Cardiac muscle cell (in vitro differentiated cells and primary cell): ENCODE measurements at regions not wholly inside any gene's neighbourhood (a gene's known extent, or its start where the extent isn't known, plus 50 kb on each side); places are given as distances from the start of the nearest gene placed in this dataset.

Source experiments
- DNase-seq, 2 donors: peaks; one replicate each; pipeline versions ENCODE4 v3.0.0 to v3.0.0-alpha.2; 2010 to 2017; ENCODE audit warnings: low read depth in 1 of 2, low spot score in 1 of 2
- H3K27ac ChIP-seq: fragments of 200-600 bp; sonication (generic); 2 replicates; pipeline ENCODE4 v1.5.1; 2016
- H3K27me3 ChIP-seq: fragments of 200-600 bp; sonication (generic); 2 replicates; pipeline ENCODE4 v1.6.0; 2016; ENCODE audit warnings: control low read depth
- H3K36me3 ChIP-seq: fragments of 200-600 bp; sonication (generic); 2 replicates; pipeline ENCODE4 v1.5.1; 2016; ENCODE audit warnings: control low read depth
- H3K4me1 ChIP-seq: fragments of 200-600 bp; sonication (generic); 2 replicates; pipeline ENCODE4 v1.8.1; 2017; ENCODE audit warnings: low read depth, mild to moderate bottlenecking, mixed run types
- H3K4me3 ChIP-seq: fragments of 200-600 bp; sonication (generic); 2 replicates; pipeline ENCODE4 v1.5.1; 2016; ENCODE audit warnings: mild to moderate bottlenecking
- H3K9me3 ChIP-seq: fragments of 200-600 bp; sonication (generic); 2 replicates; pipeline ENCODE4 v1.5.1; 2017; ENCODE audit warnings: low read depth, mild to moderate bottlenecking, control low read depth
- TF ChIP-seq, protein P1 (sequence below): IDR thresholded peaks from 2 replicates; pipeline ENCODE4 v1.5.1; 2012; ENCODE audit warnings: low read depth, mild to moderate bottlenecking, low read length

- TF ChIP-seq, protein P1, sequence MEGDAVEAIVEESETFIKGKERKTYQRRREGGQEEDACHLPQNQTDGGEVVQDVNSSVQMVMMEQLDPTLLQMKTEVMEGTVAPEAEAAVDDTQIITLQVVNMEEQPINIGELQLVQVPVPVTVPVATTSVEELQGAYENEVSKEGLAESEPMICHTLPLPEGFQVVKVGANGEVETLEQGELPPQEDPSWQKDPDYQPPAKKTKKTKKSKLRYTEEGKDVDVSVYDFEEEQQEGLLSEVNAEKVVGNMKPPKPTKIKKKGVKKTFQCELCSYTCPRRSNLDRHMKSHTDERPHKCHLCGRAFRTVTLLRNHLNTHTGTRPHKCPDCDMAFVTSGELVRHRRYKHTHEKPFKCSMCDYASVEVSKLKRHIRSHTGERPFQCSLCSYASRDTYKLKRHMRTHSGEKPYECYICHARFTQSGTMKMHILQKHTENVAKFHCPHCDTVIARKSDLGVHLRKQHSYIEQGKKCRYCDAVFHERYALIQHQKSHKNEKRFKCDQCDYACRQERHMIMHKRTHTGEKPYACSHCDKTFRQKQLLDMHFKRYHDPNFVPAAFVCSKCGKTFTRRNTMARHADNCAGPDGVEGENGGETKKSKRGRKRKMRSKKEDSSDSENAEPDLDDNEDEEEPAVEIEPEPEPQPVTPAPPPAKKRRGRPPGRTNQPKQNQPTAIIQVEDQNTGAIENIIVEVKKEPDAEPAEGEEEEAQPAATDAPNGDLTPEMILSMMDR = no peak
- Histone ChIP-seq H3K36me3 (no peaks in the 10 kb centered on the region), H3K9me3 (no peaks in the 10 kb centered on the region), H3K27me3 (no peaks in the 10 kb centered on the region), H3K4me1 (no peaks in the 10 kb centered on the region), H3K4me3 (no peak overlapping the region), H3K27ac (no peak overlapping the region)
- DNase-seq = peak in 1 of 2 donors; percentile 14
Observed at GRCh38 chr12:22991250-22991844, 366.4 kb downstream of the ETNK1 start.

- H3K9me3 ChIP-seq = no peaks in the 10 kb centered on the region
- H3K36me3 ChIP-seq = no peaks in the 10 kb centered on the region
- H3K4me1 ChIP-seq = no peaks in the 10 kb centered on the region
- H3K27ac ChIP-seq = no peak overlapping the region
- no peaks in the 10 kb centered on the region for H3K27me3 ChIP-seq
- TF ChIP-seq, protein P1 = no peak
- no peak overlapping the region for H3K4me3 ChIP-seq
- DNase-seq = no peak
Observed at GRCh38 chr12:22993609-22994315, 368.8 kb downstream of the ETNK1 start.

DNA sequence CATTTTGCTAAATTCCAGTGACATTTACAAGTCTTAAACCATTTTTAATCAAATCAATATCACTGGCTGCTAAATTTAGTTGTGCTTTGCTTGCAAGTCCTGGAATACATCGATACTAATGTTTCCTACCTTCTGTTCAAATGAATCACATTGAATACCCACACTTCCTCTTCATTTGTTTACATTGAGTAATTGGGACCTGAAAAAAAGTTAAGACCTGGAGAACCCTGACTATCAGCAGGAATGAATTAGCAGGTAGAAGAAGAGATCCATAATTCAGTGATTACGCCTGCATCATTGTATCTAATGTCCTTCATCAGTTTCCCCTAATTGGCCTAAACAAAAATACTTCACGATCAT is 369.3 kb downstream of the ETNK1 start:
- no peak overlapping the region for H3K27ac ChIP-seq
- no peak overlapping the region for H3K4me3 ChIP-seq
- no peaks in the 10 kb centered on the region for H3K4me1 ChIP-seq
- TF ChIP-seq, protein P1 = no peak
- DNase-seq = no peak
- H3K36me3 ChIP-seq = no peaks in the 10 kb centered on the region
- no peaks in the 10 kb centered on the region for H3K27me3 ChIP-seq
- H3K9me3 ChIP-seq = no peaks in the 10 kb centered on the region

GRCh38 chr12:23001487-23001886 is 376.5 kb downstream of the ETNK1 start:
- no peak for DNase-seq
- no peaks in the 10 kb centered on the region for H3K36me3 ChIP-seq
- H3K27ac ChIP-seq = no peak overlapping the region
- no peaks in the 10 kb centered on the region for H3K9me3 ChIP-seq
- H3K4me1 ChIP-seq = peaks cover 9% of the 10 kb centered on the region
- H3K27me3 ChIP-seq = no peaks in the 10 kb centered on the region
- TF ChIP-seq, protein P1 = no peak
- no peak overlapping the region for H3K4me3 ChIP-seq

GRCh38 chr12:23002381-23002780 is 377.4 kb downstream of the ETNK1 start:
- H3K4me1 ChIP-seq = peaks cover 9% of the 10 kb centered on the region
- TF ChIP-seq, protein P1 = no peak
- H3K27me3 ChIP-seq = no peaks in the 10 kb centered on the region
- no peaks in the 10 kb centered on the region for H3K36me3 ChIP-seq
- no peak overlapping the region for H3K27ac ChIP-seq
- DNase-seq = no peak
- H3K9me3 ChIP-seq = no peaks in the 10 kb centered on the region
- H3K4me3 ChIP-seq = no peak overlapping the region
